GM18951 (cell line): ENCODE measurements at regions not wholly inside any gene's neighbourhood (a gene's known extent, or its start where the extent isn't known, plus 50 kb on each side); places are given as distances from the start of the nearest gene placed in this dataset.
"Not testable (repeated sequence)": the region's sequence is repeated elsewhere in the genome, so short reads cannot be mapped to it uniquely, and the experiment has no call there.

Experiments used
- POLR2A ChIP-seq: IDR thresholded peaks from 4 replicates; pipeline ENCODE4 v1.6.1; 2011; ENCODE audit warnings: mild to moderate bottlenecking; ENCODE audit not compliant: insufficient read length, insufficient read depth; ENCODE audit errors: extremely low read depth
- in situ Hi-C: fragments of 300-500 bp; cut with MboI; formaldehyde crosslinking; loops from one replicate; pipeline ENCODE4 v1.12.0; 2022; ENCODE audit warnings: low sequenced_read_pairs, mixed read lengths, inconsistent platforms; ENCODE audit not compliant: unreplicated experiment

DNA sequence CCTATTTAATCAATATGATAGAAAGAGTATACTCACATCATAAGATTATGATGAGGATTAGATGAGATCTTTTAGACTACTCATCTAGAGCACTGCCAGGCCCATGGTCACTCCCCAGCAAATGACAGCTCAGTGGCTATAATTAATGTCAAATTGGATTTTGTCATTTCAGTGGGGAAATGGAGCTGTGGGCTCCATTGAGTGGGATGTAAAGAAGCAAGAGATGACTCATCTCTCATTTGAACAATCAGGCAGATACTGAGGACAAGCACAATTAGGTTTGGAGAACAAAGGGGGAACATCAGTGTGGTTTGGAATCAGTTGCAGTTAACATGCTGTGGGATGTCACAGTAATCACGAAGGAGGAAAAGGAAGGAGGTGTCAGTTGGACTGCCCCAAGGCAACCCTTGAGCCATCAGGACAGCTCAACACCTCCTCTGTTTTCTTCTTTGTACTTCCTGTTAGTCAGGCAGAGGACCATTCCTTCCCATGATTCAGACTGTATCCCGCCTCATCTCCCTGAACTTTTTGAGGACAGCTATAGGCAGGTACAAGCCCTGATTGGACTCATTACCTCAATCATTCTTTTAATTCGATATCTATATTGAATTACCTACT, 473.7 kb upstream of the ISX start:
- no peak for TF ChIP-seq POLR2A
- in situ Hi-C loops: no loop called here

DNA sequence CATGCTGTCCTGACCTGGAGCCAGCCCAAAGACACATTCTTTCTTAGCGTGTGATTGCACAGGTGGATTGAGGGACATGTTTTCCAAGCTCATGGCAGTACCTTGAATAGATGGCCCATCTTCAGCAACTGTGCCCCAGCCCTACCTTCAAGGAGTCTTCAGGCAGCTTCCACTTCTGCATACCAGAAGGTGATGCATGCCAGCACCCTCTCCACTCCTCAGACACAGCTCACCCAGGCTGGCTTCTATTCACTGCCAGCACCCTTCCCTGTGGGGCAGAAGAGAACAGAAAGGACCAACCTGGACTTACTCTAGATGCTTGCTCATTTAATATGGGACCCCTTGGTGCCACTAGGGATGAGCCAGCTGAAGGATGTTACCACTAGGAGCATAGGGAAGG, 466.4 kb upstream of the ISX start:
- no peak for TF ChIP-seq POLR2A
- in situ Hi-C loops: no loop called here

DNA sequence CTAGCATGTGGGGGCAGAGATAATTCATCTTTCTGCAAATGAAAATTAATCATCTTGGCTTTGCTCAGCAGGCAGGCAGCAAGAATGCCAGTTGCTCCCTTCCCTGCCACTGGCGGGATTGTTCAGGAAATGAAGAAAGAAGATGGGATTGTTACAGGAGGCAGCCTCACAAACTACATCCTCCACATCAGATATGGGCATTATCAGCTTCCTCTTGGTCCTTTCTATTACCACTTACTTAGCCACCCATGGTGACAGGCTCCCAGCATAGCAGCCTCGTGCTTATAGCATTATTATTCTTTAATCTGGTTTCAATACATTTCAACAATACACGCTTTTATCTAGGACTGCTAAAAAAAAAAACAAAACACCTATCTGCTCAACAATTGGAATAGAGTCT, 461.6 kb upstream of the ISX start:
- in situ Hi-C loops: no loop called here

DNA sequence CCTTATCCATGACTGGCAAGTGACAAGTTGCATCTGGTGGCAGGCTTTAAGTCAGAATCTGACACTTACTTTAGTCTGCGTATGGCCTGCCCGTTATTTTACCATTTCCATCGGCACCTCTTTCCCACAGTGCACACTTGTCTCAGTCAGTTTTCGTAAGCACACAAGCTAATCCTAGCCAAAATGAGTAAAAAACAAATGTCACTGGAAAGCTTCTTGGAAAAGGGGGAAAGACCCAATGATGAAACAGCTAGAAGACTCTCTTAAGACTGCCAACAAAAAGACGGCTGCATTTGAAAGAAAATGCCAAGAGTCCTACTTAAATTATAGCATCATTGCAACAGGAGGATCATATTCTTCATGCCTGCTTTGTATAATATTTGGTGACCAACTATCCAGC, 457.9 kb upstream of the ISX start:
- in situ Hi-C loops: no loop called here
- no peak for TF ChIP-seq POLR2A

More for the DNA sequence above, 461.6 kb upstream of the ISX start:
- no peak for TF ChIP-seq POLR2A

DNA sequence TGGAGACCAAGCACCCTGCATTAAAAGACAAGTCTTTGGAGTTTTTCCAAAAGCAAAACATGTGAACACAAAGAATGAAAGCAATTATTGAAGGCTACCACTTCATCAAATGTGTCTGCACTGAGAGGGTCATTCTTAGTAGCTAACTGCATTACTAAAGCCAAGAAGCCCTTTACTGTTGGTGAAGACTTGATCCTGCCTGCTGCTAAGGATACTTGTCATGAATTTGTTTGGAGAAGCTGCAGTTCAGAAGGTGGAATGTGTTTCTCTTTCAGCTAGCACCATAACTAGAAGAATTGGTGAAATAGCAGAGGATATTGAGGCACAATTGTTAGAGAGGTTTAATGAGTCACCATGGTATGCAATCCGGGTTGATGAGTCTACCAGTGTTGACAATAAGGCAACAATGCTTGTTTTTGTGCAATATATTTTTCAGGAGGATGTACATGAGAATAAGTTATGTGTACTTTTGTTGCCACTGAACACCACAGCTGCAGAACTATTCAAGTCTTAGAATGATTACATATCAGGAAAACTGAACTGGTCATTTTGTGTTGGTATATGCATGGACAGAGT, 457.3 kb upstream of the ISX start:
- in situ Hi-C loops: no loop called here
- no peak for TF ChIP-seq POLR2A

DNA sequence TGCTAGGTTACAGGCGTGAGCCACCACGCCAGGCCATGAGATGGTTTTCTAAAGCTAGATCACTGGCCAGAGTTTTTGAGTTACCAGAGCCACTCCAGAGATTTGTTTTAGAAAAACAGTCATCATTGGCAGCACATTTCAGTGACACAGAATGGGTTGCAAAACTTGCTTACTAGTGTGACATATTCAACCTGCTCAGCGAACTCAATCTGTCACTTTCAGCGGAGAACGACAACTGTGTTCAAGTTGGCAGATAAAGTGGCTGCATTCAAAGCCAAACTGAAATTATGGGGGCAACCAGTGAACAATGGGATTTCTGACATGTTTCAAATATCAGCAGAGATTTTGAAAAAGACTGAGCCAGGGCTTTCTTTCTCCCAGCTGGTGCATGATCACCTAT, 456.3 kb upstream of the ISX start:
- in situ Hi-C loops: no loop called here

DNA sequence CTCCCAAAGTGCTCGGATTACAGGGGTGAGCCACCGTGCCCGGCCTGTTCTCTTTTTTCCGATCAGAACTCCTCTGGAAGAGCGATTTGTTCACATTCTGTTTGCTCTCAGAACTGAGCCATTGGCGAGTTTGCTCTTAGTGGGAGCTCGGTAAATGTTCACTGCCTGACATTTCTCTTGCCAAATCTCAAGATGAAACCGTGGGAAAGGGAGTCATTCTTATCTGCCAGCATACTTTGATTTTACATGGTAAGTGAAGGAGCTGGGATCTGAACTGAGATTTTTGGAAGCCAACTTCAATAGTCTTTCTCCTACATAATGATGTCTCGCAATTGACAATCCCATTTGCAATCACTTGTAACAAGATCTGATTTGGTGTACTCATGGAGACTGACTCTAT, 445.8 kb upstream of the ISX start:
- TF ChIP-seq POLR2A: no peak
- in situ Hi-C loops: no loop called here

More for the DNA sequence above, 456.3 kb upstream of the ISX start:
- TF ChIP-seq POLR2A: no peak

DNA sequence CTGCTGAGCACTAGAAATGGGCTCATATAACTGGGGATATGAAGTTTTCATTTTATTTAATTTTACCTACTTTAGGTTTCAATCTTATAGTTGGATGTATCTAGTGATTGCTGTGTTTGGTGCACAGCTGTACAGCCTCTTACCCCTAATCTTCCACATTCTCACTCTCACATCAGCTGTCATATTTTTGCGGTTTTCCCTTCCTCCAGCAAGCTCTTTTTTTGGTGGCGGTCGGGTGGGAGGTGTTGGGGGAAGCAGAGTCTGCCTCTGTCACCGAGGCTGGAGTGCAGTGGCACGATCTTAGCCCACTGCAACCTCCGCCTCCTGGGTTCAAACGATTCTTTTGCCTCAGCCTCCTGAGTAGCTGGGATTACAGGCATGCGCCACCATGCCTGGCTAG, 445.1 kb upstream of the ISX start:
- no peak for TF ChIP-seq POLR2A
- in situ Hi-C loops: no loop called here

DNA sequence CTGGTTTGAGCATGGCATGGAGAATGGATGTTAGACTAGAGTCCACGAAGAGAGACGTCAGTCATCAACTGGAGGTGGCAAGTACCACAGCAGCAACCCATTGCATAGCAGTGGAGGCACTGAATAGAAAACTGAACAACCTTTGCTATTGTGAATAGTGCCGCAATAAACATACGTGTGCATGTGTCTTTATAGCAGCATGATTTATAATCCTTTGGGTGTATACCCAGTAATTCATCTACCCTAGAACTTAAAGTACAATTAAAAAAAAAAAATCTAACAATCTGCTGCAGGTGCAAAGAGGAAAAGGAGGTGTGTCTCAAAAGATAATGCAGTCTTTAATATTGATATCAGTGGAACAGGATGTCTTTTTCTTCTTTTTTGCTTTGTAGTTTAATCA, 443.4 kb upstream of the ISX start:
- TF ChIP-seq POLR2A: no peak
- in situ Hi-C loops: no loop called here

DNA sequence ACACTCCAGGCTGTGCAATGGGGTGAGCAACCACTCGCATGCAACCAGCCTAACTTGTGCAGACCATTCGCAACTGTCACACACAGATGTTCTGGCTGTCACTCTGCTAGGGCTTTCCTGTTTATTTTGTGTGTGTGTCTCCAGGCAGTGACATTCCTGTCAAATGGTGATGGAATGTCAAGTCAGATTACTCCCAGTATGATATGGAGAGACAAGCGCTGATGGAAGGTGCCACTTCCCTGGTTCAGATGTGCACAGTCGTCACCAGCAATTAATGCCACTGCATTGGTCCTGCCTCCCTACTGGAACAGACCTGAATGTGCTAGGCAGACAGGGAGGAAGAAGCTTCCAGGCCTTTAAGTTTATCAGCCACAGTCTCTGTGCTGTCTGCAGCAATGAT, 442.4 kb upstream of the ISX start:
- in situ Hi-C loops: no loop called here
- no peak for TF ChIP-seq POLR2A

DNA sequence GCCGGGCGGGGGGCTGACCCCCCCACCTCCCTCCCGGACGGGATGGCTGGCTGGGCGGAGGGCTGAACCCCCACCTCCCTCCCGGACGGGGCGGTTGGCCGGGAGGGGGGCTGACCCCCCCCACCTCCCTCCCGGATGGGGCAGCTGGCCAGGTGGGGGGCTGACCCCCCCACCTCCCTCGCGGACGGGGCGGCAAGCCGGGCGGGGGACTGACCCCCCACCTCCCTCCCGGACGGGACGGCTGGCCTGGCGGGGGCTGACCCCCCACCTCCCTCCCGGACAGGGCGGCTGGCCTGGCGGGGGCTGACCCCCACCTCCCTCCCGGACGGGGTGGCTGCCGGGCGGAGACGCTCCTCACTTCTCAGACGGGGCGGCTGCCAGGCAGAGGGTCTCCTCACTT, 440.1 kb upstream of the ISX start:
- in situ Hi-C loops: not testable (repeated sequence)

DNA sequence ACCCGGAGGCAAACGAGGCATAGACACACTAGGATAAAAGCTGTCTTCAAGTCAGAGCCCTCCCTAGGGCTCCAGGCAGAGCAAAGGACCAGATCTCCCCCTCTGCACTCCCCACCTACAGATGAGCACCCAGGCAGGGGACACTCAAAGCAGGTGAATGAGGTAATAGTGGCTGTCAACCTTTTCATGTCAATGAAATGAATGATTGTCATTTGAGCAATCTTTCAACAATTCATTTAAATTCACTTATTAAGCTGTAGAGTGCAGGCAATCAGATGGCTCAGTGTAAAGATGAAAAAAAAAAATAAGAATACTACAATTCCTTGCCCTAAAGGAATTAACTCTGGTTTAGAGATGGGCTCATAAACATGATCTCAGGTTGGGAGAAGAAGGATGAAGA, 427.8 kb upstream of the ISX start:
- in situ Hi-C loops: no loop called here
- TF ChIP-seq POLR2A: no peak

DNA sequence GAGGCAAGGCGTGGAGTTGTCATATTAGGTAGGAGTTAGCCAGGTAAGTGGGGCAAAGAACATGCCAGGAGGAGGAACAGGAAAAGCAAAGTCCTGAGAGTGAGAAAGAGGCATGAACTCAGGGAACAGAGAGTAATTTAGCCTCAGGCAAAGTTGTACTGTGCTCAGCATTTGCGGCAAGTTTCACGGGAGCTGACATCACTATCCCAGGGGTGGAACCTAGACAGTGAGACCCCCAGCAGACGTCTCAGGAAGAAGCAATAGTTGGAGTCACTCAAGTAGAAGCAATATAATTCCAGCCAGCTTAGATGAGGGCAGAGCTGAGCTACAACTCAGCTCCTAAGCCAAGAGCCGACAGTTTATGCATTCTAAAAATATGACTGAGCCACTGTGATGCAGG, 426.0 kb upstream of the ISX start:
- in situ Hi-C loops: no loop called here
- TF ChIP-seq POLR2A: no peak

DNA sequence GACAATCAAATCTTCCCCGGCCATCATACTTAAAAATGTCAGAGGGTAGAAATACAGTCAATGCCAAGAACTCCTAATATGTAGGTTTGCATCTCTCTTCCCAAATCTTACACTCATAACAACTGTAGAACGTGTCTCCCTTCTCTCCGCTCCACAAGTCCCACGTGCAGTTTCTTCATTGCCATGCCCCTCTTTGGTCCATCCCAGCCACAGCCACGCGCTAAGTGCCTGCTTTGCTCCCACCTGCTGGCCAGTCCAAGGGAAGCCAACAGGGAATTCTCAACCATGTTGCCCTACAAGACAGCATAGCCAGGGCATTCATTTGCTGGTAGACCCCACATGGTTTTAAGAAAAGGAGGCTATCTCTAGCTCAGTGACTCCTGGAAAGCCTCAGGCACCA, 420.6 kb upstream of the ISX start:
- in situ Hi-C loops: no loop called here

DNA sequence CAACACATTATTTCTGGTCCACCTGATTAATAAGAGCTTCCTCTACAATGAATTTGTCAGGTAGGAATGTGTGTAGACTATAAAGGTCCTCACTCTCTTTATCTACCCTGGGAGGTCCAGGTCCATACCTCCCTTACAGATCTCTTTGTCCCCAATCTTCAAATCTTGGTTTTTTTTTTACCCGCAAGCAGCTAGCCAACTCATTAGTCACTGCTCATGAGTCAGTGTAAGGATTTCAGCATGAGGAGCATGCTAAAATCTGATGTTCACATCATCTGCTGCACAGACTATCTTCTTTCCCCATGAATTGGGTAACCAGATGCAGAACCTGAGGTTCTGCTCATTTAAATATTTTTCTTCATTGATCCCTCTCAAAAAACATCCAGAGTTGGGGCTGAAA, 397.0 kb upstream of the ISX start:
- no peak for TF ChIP-seq POLR2A
- in situ Hi-C loops: no loop called here

More for the DNA sequence above, 420.6 kb upstream of the ISX start:
- no peak for TF ChIP-seq POLR2A

DNA sequence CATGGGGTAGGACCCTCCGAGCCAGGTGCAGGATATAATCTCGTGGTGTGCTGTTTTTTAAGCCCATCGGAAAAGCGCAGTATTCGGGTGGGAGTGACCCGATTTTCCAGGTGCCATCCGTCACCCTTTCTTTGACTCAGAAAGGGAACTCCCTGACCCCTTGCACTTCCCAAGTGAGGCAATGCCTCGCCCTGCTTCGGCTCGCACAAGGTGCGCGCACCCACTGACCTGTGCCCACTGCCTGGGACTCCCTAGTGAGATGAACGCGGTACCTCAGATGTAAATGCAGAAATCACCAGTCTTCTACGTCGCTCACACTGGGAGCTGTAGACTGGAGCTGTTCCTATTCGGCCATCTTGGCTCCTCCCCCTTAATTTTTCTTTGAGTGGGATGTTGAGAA, 382.9 kb upstream of the ISX start:
- in situ Hi-C loops: not testable (repeated sequence)

DNA sequence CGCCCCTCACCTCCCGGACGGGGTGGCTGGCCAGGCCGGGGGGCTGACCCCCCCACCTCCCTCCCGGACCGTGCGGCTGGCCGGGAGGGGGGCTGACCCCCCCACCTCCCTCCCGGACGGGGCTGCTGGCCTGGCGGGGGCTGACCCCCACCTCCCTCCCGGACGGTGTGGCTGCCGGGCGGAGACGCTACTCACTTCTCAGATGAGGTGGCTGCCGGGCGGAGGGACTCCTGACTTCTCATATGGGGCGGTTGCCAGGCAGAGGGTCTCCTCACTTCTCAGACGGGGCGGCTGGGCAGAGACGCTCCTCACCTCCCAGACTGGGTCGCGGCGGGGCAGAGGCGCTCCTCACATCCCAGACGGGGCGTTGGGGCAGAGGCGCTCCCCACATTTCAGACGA, 381.7 kb upstream of the ISX start:
- in situ Hi-C loops: not testable (repeated sequence)
